ENCODE measurements at regions not wholly inside any gene's neighbourhood (a gene's known extent, or its start where the extent isn't known, plus 50 kb on each side); places are given as distances from the start of the nearest gene placed in this dataset.

DNA sequence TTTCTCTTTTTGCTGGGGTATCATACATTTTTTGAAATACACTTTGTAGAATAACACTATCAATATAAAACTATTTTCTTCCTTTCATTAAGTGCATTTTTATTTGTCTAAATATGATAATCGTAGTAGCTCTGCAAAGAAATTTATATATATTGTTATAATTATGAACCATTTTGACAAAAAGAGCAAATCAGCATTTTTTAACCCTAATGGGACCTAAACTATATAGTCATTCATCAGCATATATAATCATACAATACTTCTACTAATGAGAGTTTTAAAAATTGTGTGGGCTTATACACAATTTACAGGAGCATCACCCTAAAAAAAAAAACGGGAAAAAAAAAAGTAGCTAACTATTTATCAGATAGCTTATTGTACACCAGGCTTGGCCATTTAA, 329.7 kb upstream of the TYRP1 start:
- ChIA-PET POLR2A (no interaction called here), CTCF (no interaction called here)
- TF ChIP-seq SUZ12 (IDR thresholded peaks at IDR 0.05) (no peak), ARNT (IDR thresholded peaks at IDR 0.05) (no peak), HDGF (IDR thresholded peaks at IDR 0.05; ENCODE audit: borderline replicate concordance) (no peak), LEF1 (IDR thresholded peaks at IDR 0.05; ENCODE audit: borderline replicate concordance) (no peak), ELF4 (IDR thresholded peaks at IDR 0.05) (no peak), FOXA1 (IDR thresholded peaks at IDR 0.05) (no peak), TARDBP (IDR thresholded peaks at IDR 0.05) (no peak), CTBP1 (IDR thresholded peaks at IDR 0.05; ENCODE audit: borderline replicate concordance) (no peak), SP1 (IDR thresholded peaks at IDR 0.05) (no peak), FOXM1 (IDR thresholded peaks at IDR 0.05; ENCODE audit: borderline replicate concordance) (no peak), L3MBTL2 (conservative IDR thresholded peaks at IDR 0.05) (no peak), FOXK2 (IDR thresholded peaks at IDR 0.05) (no peak), BHLHE40 (IDR thresholded peaks at IDR 0.05; ENCODE audit: borderline replicate concordance) (no peak), ZNF384 (IDR thresholded peaks at IDR 0.05) (no peak), NFRKB (IDR thresholded peaks at IDR 0.05) (no peak)
- TF ChIP-seq, protein P1, sequence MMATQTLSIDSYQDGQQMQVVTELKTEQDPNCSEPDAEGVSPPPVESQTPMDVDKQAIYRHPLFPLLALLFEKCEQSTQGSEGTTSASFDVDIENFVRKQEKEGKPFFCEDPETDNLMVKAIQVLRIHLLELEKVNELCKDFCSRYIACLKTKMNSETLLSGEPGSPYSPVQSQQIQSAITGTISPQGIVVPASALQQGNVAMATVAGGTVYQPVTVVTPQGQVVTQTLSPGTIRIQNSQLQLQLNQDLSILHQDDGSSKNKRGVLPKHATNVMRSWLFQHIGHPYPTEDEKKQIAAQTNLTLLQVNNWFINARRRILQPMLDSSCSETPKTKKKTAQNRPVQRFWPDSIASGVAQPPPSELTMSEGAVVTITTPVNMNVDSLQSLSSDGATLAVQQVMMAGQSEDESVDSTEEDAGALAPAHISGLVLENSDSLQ (IDR thresholded peaks at IDR 0.05), result no peak
- no peak for DNase-seq (ENCODE audit: extremely low spot score)

DNA sequence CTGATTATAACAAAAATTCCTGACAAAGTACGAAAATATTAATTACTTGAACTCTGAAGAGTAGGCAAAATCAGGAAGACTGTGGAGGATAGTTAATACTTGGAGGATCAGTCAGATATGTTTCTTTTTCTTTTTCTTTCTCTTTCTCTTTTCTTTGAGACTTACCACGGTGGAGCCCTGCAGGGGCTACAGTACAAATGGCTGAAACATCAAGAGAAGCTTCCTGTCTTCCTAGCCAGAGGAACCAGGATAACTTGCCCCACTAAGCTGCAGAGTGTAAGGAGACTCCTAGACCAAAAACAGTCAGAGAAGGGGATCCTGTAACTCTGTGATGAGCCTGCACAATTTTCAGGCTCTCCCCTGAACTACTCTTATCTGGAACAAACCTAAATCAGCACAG, 324.6 kb upstream of the TYRP1 start:
- no peak for DNase-seq (ENCODE audit: extremely low spot score)
- CTCF ChIA-PET, result no interaction called here
- TF ChIP-seq FOXM1 (IDR thresholded peaks at IDR 0.05; ENCODE audit: borderline replicate concordance) (no peak), TARDBP (IDR thresholded peaks at IDR 0.05) (no peak), NFRKB (IDR thresholded peaks at IDR 0.05) (no peak), LEF1 (IDR thresholded peaks at IDR 0.05; ENCODE audit: borderline replicate concordance) (no peak), FOXA1 (IDR thresholded peaks at IDR 0.05) (no peak)
- POLR2A ChIA-PET, result no interaction called here

DNA sequence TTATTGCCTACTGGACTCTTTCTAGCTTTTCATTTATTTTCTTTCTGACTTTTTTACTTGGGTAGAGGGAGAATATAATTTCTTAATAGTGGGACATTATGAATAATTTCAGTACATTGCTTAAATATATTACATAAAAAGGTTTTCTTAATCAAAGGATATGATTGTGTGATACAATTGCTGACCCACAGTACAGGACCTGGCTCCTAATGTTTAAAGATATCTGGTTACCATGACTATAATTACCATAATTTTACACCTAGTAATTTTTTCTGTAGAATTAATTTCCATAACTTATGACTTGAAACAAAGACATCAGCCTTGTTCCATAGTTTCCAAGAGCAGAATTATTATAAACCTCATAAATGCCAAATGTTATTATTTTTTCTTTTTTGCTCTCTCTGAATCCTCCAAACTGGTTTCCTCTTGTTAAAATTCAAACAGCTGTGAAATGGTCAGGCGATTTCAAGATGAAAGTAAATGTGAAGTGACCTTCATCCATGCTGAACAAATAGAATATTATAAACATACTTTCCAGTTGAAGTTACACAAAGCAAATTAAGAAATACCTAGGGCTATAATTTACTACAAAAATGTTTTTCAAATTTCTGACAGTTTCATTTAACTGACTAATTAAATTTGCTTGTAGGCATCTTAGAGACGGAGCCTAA, 301.2 kb upstream of the TYRP1 start:
- ChIA-PET CTCF (no interaction called here), POLR2A (no interaction called here)
- no peak for TF ChIP-seq L3MBTL2 (conservative IDR thresholded peaks at IDR 0.05)
- TF ChIP-seq ARNT (IDR thresholded peaks at IDR 0.05), result no peak
- no peak for TF ChIP-seq BHLHE40 (IDR thresholded peaks at IDR 0.05; ENCODE audit: borderline replicate concordance)
- TF ChIP-seq FOXA1 (IDR thresholded peaks at IDR 0.05), result no peak
- TF ChIP-seq ZNF384 (IDR thresholded peaks at IDR 0.05), result no peak
- no peak for DNase-seq (ENCODE audit: extremely low spot score)

DNA sequence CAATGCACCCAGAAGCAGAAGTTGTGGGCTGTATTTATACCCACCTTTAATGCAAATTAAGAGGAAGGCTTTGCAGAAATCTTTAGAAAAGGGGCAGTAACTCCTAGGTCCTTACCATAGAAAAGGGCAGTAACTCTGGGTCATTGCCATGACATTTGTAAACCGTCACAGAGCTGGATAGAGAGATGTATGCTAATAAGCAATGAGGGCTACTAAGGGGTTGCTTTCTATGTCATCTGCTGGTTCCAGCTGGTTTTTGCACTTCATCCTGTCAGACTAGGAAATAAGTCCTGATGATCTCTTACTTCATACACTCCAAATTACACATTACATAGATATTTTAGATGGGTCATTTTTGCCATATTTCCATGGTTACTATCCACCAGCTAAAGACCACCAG, 299.1 kb upstream of the TYRP1 start:
- ChIA-PET CTCF (no interaction called here), POLR2A (no interaction called here)
- no peak for DNase-seq (ENCODE audit: extremely low spot score)
- TF ChIP-seq BHLHE40 (IDR thresholded peaks at IDR 0.05; ENCODE audit: borderline replicate concordance), result no peak
- TF ChIP-seq TARDBP (IDR thresholded peaks at IDR 0.05), result no peak
- no peak for TF ChIP-seq FOXK2 (IDR thresholded peaks at IDR 0.05)
- no peak for TF ChIP-seq FOXM1 (IDR thresholded peaks at IDR 0.05; ENCODE audit: borderline replicate concordance)
- no peak for TF ChIP-seq HDGF (IDR thresholded peaks at IDR 0.05; ENCODE audit: borderline replicate concordance)
- TF ChIP-seq ZNF384 (IDR thresholded peaks at IDR 0.05), result no peak

DNA sequence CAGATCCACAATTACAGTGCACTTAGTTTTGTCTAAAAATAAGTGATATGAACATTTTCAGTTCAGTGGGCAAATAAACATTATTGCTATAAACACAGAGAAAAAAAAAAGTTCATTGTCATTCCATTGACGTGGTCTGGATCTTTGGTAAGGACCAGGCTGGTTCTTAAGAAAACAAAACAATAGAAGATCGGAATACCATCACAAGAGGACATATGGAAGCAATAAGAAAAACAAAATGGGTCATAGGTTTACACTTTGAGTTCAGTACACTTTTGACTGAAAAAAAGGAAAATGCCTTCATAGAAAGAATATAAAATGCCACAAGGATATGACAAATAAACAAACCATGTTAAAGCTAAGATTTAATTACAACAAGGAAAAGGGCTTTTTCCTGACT, 289.5 kb upstream of the TYRP1 start:
- ChIA-PET CTCF (no interaction called here), POLR2A (no interaction called here)
- DNase-seq (ENCODE audit: extremely low spot score), result no peak
- TF ChIP-seq LEF1 (IDR thresholded peaks at IDR 0.05; ENCODE audit: borderline replicate concordance) (no peak), L3MBTL2 (conservative IDR thresholded peaks at IDR 0.05) (no peak), FOXA1 (IDR thresholded peaks at IDR 0.05) (no peak), NFRKB (IDR thresholded peaks at IDR 0.05) (no peak), ELF4 (IDR thresholded peaks at IDR 0.05) (no peak), FOXK2 (IDR thresholded peaks at IDR 0.05) (no peak), FOXM1 (IDR thresholded peaks at IDR 0.05; ENCODE audit: borderline replicate concordance) (no peak), HDGF (IDR thresholded peaks at IDR 0.05; ENCODE audit: borderline replicate concordance) (no peak), BHLHE40 (IDR thresholded peaks at IDR 0.05; ENCODE audit: borderline replicate concordance) (no peak), TARDBP (IDR thresholded peaks at IDR 0.05) (no peak), ARNT (IDR thresholded peaks at IDR 0.05) (no peak), SUZ12 (IDR thresholded peaks at IDR 0.05) (no peak), SP1 (IDR thresholded peaks at IDR 0.05) (no peak), ZNF384 (IDR thresholded peaks at IDR 0.05) (no peak), CTBP1 (IDR thresholded peaks at IDR 0.05; ENCODE audit: borderline replicate concordance) (no peak)
- TF ChIP-seq, protein P1 (IDR thresholded peaks at IDR 0.05), result no peak

DNA sequence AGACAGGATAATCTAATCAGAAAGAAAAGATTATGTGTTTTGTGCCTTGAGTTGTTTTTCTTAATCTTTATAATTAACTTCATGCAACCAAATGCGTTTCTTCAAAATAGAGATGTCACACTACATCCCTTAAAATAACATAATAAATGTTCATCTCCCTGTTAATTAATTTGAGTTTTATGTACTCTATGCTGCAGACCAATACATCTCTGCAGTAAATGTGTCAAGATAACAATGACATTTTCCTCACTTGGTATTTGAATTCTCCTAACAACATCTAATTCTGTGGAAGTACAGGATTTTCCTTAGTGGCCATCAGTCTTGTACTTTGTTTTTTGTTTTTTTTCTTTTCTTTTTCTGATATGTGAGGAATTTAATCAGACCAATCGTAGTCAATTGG, 279.2 kb upstream of the TYRP1 start:
- no peak for TF ChIP-seq LEF1 (IDR thresholded peaks at IDR 0.05; ENCODE audit: borderline replicate concordance)
- ChIA-PET POLR2A (no interaction called here), CTCF (no interaction called here)
- no peak for DNase-seq (ENCODE audit: extremely low spot score)

DNA sequence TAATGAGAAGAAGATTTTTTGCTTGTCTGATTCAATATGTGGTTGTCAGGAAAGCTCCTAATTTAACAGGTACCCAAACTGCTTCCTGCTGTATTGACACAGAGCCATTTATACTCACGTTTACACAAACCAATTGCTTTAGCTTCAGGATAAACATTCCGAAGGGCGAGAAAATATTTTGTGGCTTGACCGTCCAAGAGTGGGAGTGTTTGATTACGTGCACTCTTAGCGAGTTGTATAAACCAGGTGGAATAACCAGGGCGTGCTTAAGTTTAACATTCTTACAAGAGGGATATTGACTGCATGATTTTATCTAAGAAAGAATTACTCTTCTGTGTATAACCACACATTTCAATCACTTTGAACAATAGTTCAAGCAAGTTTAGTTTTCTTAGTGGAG, 278.7 kb upstream of the TYRP1 start:
- POLR2A ChIA-PET, result no interaction called here
- TF ChIP-seq, protein P1 (IDR thresholded peaks at IDR 0.05), result no peak
- TF ChIP-seq FOXA1 (IDR thresholded peaks at IDR 0.05) (no peak), SUZ12 (IDR thresholded peaks at IDR 0.05) (no peak), FOXM1 (IDR thresholded peaks at IDR 0.05; ENCODE audit: borderline replicate concordance) (no peak), SP1 (IDR thresholded peaks at IDR 0.05) (no peak), L3MBTL2 (conservative IDR thresholded peaks at IDR 0.05) (no peak), ZNF384 (IDR thresholded peaks at IDR 0.05) (no peak), TARDBP (IDR thresholded peaks at IDR 0.05) (no peak), ELF4 (IDR thresholded peaks at IDR 0.05) (no peak), NFRKB (IDR thresholded peaks at IDR 0.05) (no peak), CTBP1 (IDR thresholded peaks at IDR 0.05; ENCODE audit: borderline replicate concordance) (no peak), BHLHE40 (IDR thresholded peaks at IDR 0.05; ENCODE audit: borderline replicate concordance) (no peak), ARNT (IDR thresholded peaks at IDR 0.05) (no peak), LEF1 (IDR thresholded peaks at IDR 0.05; ENCODE audit: borderline replicate concordance) (no peak), FOXK2 (IDR thresholded peaks at IDR 0.05) (no peak), HDGF (IDR thresholded peaks at IDR 0.05; ENCODE audit: borderline replicate concordance) (no peak)
- DNase-seq (ENCODE audit: extremely low spot score), result no peak
- CTCF ChIA-PET, result no interaction called here
